EL (cell line): ENCODE measurements at regions not wholly inside any gene's neighbourhood (a gene's known extent, or its start where the extent isn't known, plus 50 kb on each side); places are given as distances from the start of the nearest gene placed in this dataset.
A peak's percentile ranks its signal among the peaks of the same experiment; 100 is the strongest.

ENCODE experiments used
- DNase-seq: peaks from one replicate; pipeline ENCODE4 v3.0.0-alpha.2; 2016

- DNase-seq, result peak; percentile 6
Measured at GRCh38 chr12:20213723-20214625, 154.4 kb upstream of the PDE3A start.

GRCh38 chr12:20220339-20220738, 148.0 kb upstream of the PDE3A start:
- peak; percentile 39 for DNase-seq

GRCh38 chr12:20232931-20233675, 135.2 kb upstream of the PDE3A start:
- no peak for DNase-seq

- no peak for DNase-seq
Measured at GRCh38 chr12:20234474-20234873, 133.9 kb upstream of the PDE3A start.

GRCh38 chr12:20237091-20237490, 131.2 kb upstream of the PDE3A start:
- no peak for DNase-seq

- DNase-seq, result no peak
Measured at GRCh38 chr12:20245491-20245890, 122.8 kb upstream of the PDE3A start.

- DNase-seq, result no peak
Measured at GRCh38 chr12:20248646-20249045, 119.7 kb upstream of the PDE3A start.

GRCh38 chr12:20250761-20251160, 117.6 kb upstream of the PDE3A start:
- DNase-seq, result no peak

GRCh38 chr12:20257311-20257710, 111.0 kb upstream of the PDE3A start:
- DNase-seq, result no peak

- peak; percentile 23 for DNase-seq
Measured at GRCh38 chr12:20259786-20260185, 108.6 kb upstream of the PDE3A start.

GRCh38 chr12:20260851-20261250, 107.5 kb upstream of the PDE3A start:
- no peak for DNase-seq

- no peak for DNase-seq
Measured at GRCh38 chr12:20262119-20262518, 106.2 kb upstream of the PDE3A start.

- DNase-seq, result no peak
Measured at GRCh38 chr12:20264026-20264425, 104.3 kb upstream of the PDE3A start.

GRCh38 chr12:20264608-20265114, 103.7 kb upstream of the PDE3A start:
- peak; percentile 75 for DNase-seq

GRCh38 chr12:20268121-20268732, 100.1 kb upstream of the PDE3A start:
- peak; percentile 41 for DNase-seq

GRCh38 chr12:20268771-20269170, 99.6 kb upstream of the PDE3A start:
- no peak for DNase-seq

GRCh38 chr12:20269337-20270067, 98.8 kb upstream of the PDE3A start:
- DNase-seq, result no peak

GRCh38 chr12:20270557-20270956, 97.8 kb upstream of the PDE3A start:
- DNase-seq, result no peak

- no peak for DNase-seq
Measured at GRCh38 chr12:20272161-20272560, 96.2 kb upstream of the PDE3A start.

- DNase-seq, result no peak
Measured at GRCh38 chr12:20272801-20273200, 95.5 kb upstream of the PDE3A start.

GRCh38 chr12:20274008-20274407, 94.3 kb upstream of the PDE3A start:
- DNase-seq, result no peak

GRCh38 chr12:20278276-20278675, 90.1 kb upstream of the PDE3A start:
- DNase-seq, result no peak

GRCh38 chr12:20280515-20280914, 87.8 kb upstream of the PDE3A start:
- peak; percentile 11 for DNase-seq
